GM23248 (cell line): ENCODE measurements at regions not wholly inside any gene's neighbourhood (a gene's known extent, or its start where the extent isn't known, plus 50 kb on each side); places are given as distances from the start of the nearest gene placed in this dataset.

ENCODE experiments used
- EZH2 ChIP-seq: fragments of 200-600 bp; sonication (generic); IDR thresholded peaks from 2 replicates; pipeline ENCODE4 v1.6.1; 2018; ENCODE audit warnings: antibody characterized with exemption, mild to moderate bottlenecking; ENCODE audit not compliant: insufficient read depth, poor library complexity, severe bottlenecking
- EZH2phosphoT487 ChIP-seq: fragments of 200-600 bp; sonication (generic); IDR thresholded peaks from 2 replicates; pipeline ENCODE4 v1.6.1; 2018; ENCODE audit warnings: antibody characterized with exemption, moderate library complexity, mild to moderate bottlenecking, low read depth; ENCODE audit not compliant: insufficient read depth

DNA sequence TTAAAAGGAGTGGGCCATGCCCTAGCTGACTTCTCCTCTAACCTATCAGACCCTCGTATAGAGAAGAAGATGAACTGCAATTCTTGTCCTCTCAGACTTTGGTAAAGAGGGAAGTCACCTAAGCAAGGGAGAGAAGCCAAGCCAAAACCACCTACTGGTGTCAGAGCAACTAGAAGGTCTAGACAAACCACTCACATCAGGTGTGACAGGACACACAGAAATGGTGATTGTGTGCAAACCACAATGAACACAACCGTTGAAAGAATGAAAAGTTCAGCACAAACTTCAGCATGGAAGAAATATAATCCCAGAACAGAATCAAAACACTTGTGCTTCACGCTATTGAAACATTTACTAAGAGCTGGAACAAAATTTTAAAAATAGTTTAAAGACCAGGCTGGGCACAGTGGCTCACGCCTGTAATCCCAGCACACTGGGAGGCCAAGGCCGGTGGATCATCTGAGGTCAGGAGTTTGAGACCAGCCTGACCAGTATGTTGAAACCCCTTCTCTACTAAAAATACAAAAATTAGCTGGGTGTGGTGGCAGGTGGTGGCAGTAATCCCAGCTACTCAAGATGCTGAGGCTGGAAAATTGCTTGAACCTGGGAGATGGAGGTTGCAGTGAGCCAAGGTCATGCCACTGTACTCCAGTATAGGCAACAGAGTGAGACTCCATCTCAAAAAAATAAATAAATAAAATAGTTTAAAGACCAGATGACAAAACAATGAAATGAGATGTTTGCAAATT is 56.2 kb upstream of the NTF3 start:
- TF ChIP-seq EZH2: no peak
- TF ChIP-seq EZH2phosphoT487: no peak
